ENCODE measurements at regions not wholly inside any gene's neighbourhood (a gene's known extent, or its start where the extent isn't known, plus 50 kb on each side); places are given as distances from the start of the nearest gene placed in this dataset.

DNA sequence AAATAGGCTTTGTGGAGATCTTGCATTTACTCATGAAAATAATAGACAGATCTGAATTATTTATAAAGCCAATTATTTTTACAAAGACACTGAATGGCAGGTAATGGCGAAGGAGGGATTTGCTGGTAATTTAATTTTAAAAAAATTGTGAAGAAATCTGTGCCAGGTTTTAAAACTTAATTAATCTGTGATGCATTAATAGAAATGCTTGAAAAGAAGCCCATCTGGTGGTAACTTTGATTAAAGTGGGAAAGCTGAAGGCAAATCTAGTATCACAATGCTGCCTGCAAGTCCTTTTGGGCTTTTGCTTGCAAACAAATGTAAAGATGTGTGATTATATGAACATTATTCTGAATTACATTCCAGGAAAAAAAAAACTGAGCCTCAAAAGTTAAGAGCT lies 433.2 kb upstream of the DEPDC1 start (continued):
- TF ChIP-seq ZNF219 (CRISPR knock-in tag; IDR thresholded peaks at IDR 0.05; ENCODE audit: borderline replicate concordance), result no peak

GRCh38 chr1:68936530-68936929 lies 439.6 kb upstream of the DEPDC1 start:
- Mint-ChIP-seq H3K27me3 (ENCODE audit: low read depth) (no peaks in the 10 kb centered on the region), H3K4me1 (peaks cover 13% of the 10 kb centered on the region), H3K9me3 (peaks cover 3% of the 10 kb centered on the region), H3K4me3 (no peak overlapping the region), H3K27ac (no peak overlapping the region), H3K36me3 (no peaks in the 10 kb centered on the region)
- no peak for ATAC-seq
- TF ChIP-seq ZNF396 (CRISPR knock-in tag; IDR thresholded peaks at IDR 0.05; ENCODE audit: borderline replicate concordance), result no peak
- TF ChIP-seq SOX15 (CRISPR knock-in tag; IDR thresholded peaks at IDR 0.05), result no peak
- TF ChIP-seq USF2 (CRISPR knock-in tag; IDR thresholded peaks at IDR 0.05), result no peak
- no peak for TF ChIP-seq CREB1 (CRISPR knock-in tag; IDR thresholded peaks at IDR 0.05)
- TF ChIP-seq, protein P1, sequence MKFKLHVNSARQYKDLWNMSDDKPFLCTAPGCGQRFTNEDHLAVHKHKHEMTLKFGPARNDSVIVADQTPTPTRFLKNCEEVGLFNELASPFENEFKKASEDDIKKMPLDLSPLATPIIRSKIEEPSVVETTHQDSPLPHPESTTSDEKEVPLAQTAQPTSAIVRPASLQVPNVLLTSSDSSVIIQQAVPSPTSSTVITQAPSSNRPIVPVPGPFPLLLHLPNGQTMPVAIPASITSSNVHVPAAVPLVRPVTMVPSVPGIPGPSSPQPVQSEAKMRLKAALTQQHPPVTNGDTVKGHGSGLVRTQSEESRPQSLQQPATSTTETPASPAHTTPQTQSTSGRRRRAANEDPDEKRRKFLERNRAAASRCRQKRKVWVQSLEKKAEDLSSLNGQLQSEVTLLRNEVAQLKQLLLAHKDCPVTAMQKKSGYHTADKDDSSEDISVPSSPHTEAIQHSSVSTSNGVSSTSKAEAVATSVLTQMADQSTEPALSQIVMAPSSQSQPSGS (CRISPR knock-in tag; IDR thresholded peaks at IDR 0.05; ENCODE audit: borderline replicate concordance, low read depth), result no peak
- TF ChIP-seq ESRRA (CRISPR knock-in tag; IDR thresholded peaks at IDR 0.05; ENCODE audit: borderline replicate concordance), result no peak
- TF ChIP-seq, protein P2, sequence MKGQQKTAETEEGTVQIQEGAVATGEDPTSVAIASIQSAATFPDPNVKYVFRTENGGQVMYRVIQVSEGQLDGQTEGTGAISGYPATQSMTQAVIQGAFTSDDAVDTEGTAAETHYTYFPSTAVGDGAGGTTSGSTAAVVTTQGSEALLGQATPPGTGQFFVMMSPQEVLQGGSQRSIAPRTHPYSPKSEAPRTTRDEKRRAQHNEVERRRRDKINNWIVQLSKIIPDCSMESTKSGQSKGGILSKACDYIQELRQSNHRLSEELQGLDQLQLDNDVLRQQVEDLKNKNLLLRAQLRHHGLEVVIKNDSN (CRISPR knock-in tag; IDR thresholded peaks at IDR 0.05), result no peak
- no peak for TF ChIP-seq OVOL2 (CRISPR knock-in tag; IDR thresholded peaks at IDR 0.05; ENCODE audit: borderline replicate concordance)
- no peak for TF ChIP-seq ZNF317 (CRISPR knock-in tag; IDR thresholded peaks at IDR 0.05; ENCODE audit: borderline replicate concordance, low read depth)
- TF ChIP-seq, protein P3, sequence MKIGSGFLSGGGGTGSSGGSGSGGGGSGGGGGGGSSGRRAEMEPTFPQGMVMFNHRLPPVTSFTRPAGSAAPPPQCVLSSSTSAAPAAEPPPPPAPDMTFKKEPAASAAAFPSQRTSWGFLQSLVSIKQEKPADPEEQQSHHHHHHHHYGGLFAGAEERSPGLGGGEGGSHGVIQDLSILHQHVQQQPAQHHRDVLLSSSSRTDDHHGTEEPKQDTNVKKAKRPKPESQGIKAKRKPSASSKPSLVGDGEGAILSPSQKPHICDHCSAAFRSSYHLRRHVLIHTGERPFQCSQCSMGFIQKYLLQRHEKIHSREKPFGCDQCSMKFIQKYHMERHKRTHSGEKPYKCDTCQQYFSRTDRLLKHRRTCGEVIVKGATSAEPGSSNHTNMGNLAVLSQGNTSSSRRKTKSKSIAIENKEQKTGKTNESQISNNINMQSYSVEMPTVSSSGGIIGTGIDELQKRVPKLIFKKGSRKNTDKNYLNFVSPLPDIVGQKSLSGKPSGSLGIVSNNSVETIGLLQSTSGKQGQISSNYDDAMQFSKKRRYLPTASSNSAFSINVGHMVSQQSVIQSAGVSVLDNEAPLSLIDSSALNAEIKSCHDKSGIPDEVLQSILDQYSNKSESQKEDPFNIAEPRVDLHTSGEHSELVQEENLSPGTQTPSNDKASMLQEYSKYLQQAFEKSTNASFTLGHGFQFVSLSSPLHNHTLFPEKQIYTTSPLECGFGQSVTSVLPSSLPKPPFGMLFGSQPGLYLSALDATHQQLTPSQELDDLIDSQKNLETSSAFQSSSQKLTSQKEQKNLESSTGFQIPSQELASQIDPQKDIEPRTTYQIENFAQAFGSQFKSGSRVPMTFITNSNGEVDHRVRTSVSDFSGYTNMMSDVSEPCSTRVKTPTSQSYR (CRISPR knock-in tag; IDR thresholded peaks at IDR 0.05), result no peak
- TF ChIP-seq ZBTB21 (CRISPR knock-in tag; IDR thresholded peaks at IDR 0.05; ENCODE audit: borderline replicate concordance), result no peak
- no peak for TF ChIP-seq E2F4 (CRISPR knock-in tag; IDR thresholded peaks at IDR 0.05; ENCODE audit: borderline replicate concordance, low read depth)
- no peak for TF ChIP-seq CREM (CRISPR knock-in tag; IDR thresholded peaks at IDR 0.05)
- TF ChIP-seq ZSCAN18 (CRISPR knock-in tag; IDR thresholded peaks at IDR 0.05), result no peak
- TF ChIP-seq MXD4 (CRISPR knock-in tag; IDR thresholded peaks at IDR 0.05; ENCODE audit: borderline replicate concordance), result no peak
- TF ChIP-seq PREB (CRISPR knock-in tag; IDR thresholded peaks at IDR 0.05; ENCODE audit: borderline replicate concordance), result no peak
- no peak for TF ChIP-seq ZNF138 (CRISPR knock-in tag; conservative IDR thresholded peaks at IDR 0.05)
- no peak for TF ChIP-seq NFYB (CRISPR knock-in tag; conservative IDR thresholded peaks at IDR 0.05; ENCODE audit: low read depth)
- no peak for DNase-seq (ENCODE audit: low spot score)
- POLR2A ChIA-PET, result no interaction called here
- CTCF ChIA-PET, result no interaction called here

All from WTC11 (cell line).